Activated naive CD8-positive, alpha-beta T cell treated with anti-CD3 and anti-CD28 coated beads, Interleukin-2, amount 50 U/mL, for 24 hours (primary cell): ENCODE measurements at regions not wholly inside any gene's neighbourhood (a gene's known extent, or its start where the extent isn't known, plus 50 kb on each side); places are given as distances from the start of the nearest gene placed in this dataset.
A peak's percentile ranks its signal among the peaks of the same experiment; 100 is the strongest.

Experiments used
- ATAC-seq: fragments of 150-1000 bp; cut with Tn5 transposase; one replicate; pipeline ENCODE4 v1.10.0; 2021
- DNase-seq: peaks from one replicate; pipeline ENCODE4 v3.0.0; 2021
- H3K27ac Mint-ChIP-seq: one replicate; pipeline ENCODE4 v1.8.0; 2021; ENCODE audit warnings: mild to moderate bottlenecking, mixed read lengths
- H3K27me3 Mint-ChIP-seq: one replicate; pipeline ENCODE4 v1.8.0; 2021; ENCODE audit warnings: mixed read lengths
- H3K36me3 Mint-ChIP-seq: one replicate; pipeline ENCODE4 v1.8.0; 2021; ENCODE audit warnings: low read depth, mixed read lengths
- H3K4me1 Mint-ChIP-seq: one replicate; pipeline ENCODE4 v1.8.0; 2021; ENCODE audit warnings: mixed read lengths
- H3K4me3 Mint-ChIP-seq: one replicate; pipeline ENCODE4 v1.8.0; 2021; ENCODE audit warnings: mild to moderate bottlenecking, moderate library complexity, mixed read lengths
- H3K9me3 Mint-ChIP-seq: one replicate; pipeline ENCODE4 v1.8.0; 2021; ENCODE audit warnings: mixed read lengths

GRCh38 chr4:182143086-182143821 is 99.9 kb upstream of the TENM3 start:
- H3K4me1 Mint-ChIP-seq, result peaks cover 18% of the 10 kb centered on the region
- peak overlapping the region; percentile 62 for H3K4me3 Mint-ChIP-seq
- H3K9me3 Mint-ChIP-seq, result no peaks in the 10 kb centered on the region
- peak; percentile 16 for ATAC-seq
- no peak overlapping the region for H3K27ac Mint-ChIP-seq
- H3K36me3 Mint-ChIP-seq, result no peaks in the 10 kb centered on the region
- DNase-seq, result no peak
- peaks cover 75% of the 10 kb centered on the region for H3K27me3 Mint-ChIP-seq

- H3K27ac Mint-ChIP-seq, result no peak overlapping the region
- peaks cover 76% of the 10 kb centered on the region for H3K27me3 Mint-ChIP-seq
- H3K4me1 Mint-ChIP-seq, result peaks cover 18% of the 10 kb centered on the region
- DNase-seq (no peak), ATAC-seq (peak; percentile 17)
- H3K4me3 Mint-ChIP-seq, result peak overlapping the region; percentile 62
- H3K9me3 Mint-ChIP-seq, result no peaks in the 10 kb centered on the region
- no peaks in the 10 kb centered on the region for H3K36me3 Mint-ChIP-seq
Measured at GRCh38 chr4:182143822-182144625, 99.2 kb upstream of the TENM3 start.

- peaks cover 18% of the 10 kb centered on the region for H3K4me1 Mint-ChIP-seq
- no peak for DNase-seq
- peak overlapping the region; percentile 63 for H3K4me3 Mint-ChIP-seq
- no peak overlapping the region for H3K27ac Mint-ChIP-seq
- peaks cover 69% of the 10 kb centered on the region for H3K27me3 Mint-ChIP-seq
- no peak for ATAC-seq
- no peaks in the 10 kb centered on the region for H3K9me3 Mint-ChIP-seq
- H3K36me3 Mint-ChIP-seq, result no peaks in the 10 kb centered on the region
Measured at GRCh38 chr4:182144626-182145333, 98.4 kb upstream of the TENM3 start.

DNA sequence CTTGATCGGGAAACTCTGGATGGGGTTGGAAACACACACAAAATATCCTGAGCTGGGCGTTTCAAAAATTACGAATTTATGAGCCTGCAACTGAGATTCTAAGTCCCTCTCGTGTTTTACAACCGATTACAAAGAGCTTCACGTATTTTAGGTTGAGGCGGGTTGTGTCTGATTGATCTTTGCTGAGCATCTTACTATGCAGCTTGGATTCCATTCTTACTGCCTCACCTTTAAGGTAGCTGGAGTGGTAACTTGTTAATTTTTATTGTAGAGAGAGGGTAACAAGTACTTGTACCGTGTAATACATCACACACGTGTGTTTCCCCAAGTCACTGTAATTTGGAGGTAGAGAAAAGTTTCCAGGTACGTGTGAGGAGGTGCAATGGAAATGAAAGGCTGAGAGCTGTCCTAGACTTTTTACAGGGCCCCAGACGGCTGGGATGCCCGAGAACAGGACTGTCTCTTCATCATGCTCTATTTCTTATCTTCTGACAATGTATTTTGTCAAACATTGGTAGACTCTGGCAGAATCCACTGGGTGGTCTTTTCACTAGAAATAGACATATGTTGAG is 97.8 kb upstream of the TENM3 start:
- peaks cover 63% of the 10 kb centered on the region for H3K27me3 Mint-ChIP-seq
- H3K27ac Mint-ChIP-seq, result no peak overlapping the region
- H3K4me3 Mint-ChIP-seq, result peak overlapping the region; percentile 63
- ATAC-seq (no peak), DNase-seq (no peak)
- no peaks in the 10 kb centered on the region for H3K9me3 Mint-ChIP-seq
- no peaks in the 10 kb centered on the region for H3K36me3 Mint-ChIP-seq
- peaks cover 18% of the 10 kb centered on the region for H3K4me1 Mint-ChIP-seq

- Mint-ChIP-seq H3K9me3 (no peaks in the 10 kb centered on the region), H3K27me3 (peaks cover 50% of the 10 kb centered on the region), H3K27ac (no peak overlapping the region), H3K4me3 (no peak overlapping the region), H3K4me1 (peaks cover 15% of the 10 kb centered on the region), H3K36me3 (no peaks in the 10 kb centered on the region)
- ATAC-seq (no peak), DNase-seq (no peak)
Measured at GRCh38 chr4:182147391-182147790, 95.8 kb upstream of the TENM3 start.

GRCh38 chr4:182150645-182151044 is 92.6 kb upstream of the TENM3 start:
- Mint-ChIP-seq H3K9me3 (no peaks in the 10 kb centered on the region), H3K27me3 (peaks cover 28% of the 10 kb centered on the region), H3K27ac (no peak overlapping the region), H3K4me3 (no peak overlapping the region), H3K4me1 (no peaks in the 10 kb centered on the region), H3K36me3 (no peaks in the 10 kb centered on the region)
- no peak for DNase-seq
- ATAC-seq, result no peak

- Mint-ChIP-seq H3K27ac (no peak overlapping the region), H3K27me3 (peaks cover 5% of the 10 kb centered on the region), H3K4me3 (no peak overlapping the region), H3K36me3 (no peaks in the 10 kb centered on the region), H3K4me1 (no peaks in the 10 kb centered on the region), H3K9me3 (no peaks in the 10 kb centered on the region)
- ATAC-seq (no peak), DNase-seq (no peak)
Measured at GRCh38 chr4:182155806-182156205, 87.4 kb upstream of the TENM3 start.

GRCh38 chr4:182163180-182163579 is 80.0 kb upstream of the TENM3 start:
- Mint-ChIP-seq H3K4me3 (no peak overlapping the region), H3K36me3 (no peaks in the 10 kb centered on the region), H3K9me3 (no peaks in the 10 kb centered on the region), H3K27ac (no peak overlapping the region), H3K27me3 (no peaks in the 10 kb centered on the region), H3K4me1 (no peaks in the 10 kb centered on the region)
- no peak for DNase-seq
- no peak for ATAC-seq

GRCh38 chr4:182169572-182169971 is 73.6 kb upstream of the TENM3 start:
- no peak overlapping the region for H3K4me3 Mint-ChIP-seq
- H3K4me1 Mint-ChIP-seq, result no peaks in the 10 kb centered on the region
- no peak for ATAC-seq
- DNase-seq, result no peak
- H3K27me3 Mint-ChIP-seq, result no peaks in the 10 kb centered on the region
- no peaks in the 10 kb centered on the region for H3K36me3 Mint-ChIP-seq
- no peaks in the 10 kb centered on the region for H3K9me3 Mint-ChIP-seq
- H3K27ac Mint-ChIP-seq, result no peak overlapping the region

DNA sequence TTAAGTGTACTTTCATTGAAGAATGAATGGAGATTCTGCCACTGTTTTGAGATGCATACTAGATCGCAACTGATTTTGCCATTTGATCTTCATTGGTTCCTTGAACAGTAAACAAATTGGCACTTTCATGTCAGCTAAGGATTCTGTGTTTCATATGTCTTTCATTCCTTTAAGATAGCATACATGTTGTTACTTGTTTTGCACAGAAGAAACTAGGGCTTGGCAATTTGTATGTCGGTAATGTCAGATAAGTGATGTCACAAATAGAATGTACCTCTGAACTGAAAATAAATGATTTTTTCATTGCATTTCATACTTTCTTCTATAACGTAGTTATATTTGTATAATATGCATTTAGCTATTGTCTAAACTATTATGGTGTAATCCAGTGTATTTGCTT is 73.2 kb upstream of the TENM3 start:
- Mint-ChIP-seq H3K27me3 (no peaks in the 10 kb centered on the region), H3K4me3 (no peak overlapping the region), H3K27ac (no peak overlapping the region), H3K9me3 (no peaks in the 10 kb centered on the region), H3K36me3 (no peaks in the 10 kb centered on the region), H3K4me1 (no peaks in the 10 kb centered on the region)
- ATAC-seq (no peak), DNase-seq (no peak)

DNA sequence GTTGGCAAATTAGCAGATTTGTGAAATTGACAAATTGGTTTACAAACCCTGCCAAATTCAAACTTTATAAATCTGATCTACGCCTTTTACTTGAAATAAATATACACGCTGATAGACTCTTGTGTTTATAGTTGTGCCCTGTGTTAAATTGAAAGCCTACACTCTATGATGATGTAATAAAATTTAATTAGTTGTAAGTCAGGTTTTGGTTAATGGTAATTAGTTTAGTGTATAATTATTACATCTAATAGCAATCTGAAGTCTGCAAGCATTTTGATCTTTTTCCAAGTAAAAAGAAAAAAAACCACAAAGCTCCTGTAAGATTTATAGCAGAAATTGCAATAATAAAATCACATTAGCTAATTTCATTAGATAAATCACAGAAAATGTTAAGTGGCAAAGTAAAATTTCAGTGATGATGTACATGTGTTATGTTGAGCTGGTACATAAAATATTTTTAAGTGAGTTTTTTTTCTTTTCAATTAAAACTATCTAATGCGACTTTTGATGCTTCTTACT is 72.7 kb upstream of the TENM3 start:
- no peaks in the 10 kb centered on the region for H3K4me1 Mint-ChIP-seq
- H3K27me3 Mint-ChIP-seq, result no peaks in the 10 kb centered on the region
- no peaks in the 10 kb centered on the region for H3K9me3 Mint-ChIP-seq
- H3K4me3 Mint-ChIP-seq, result no peak overlapping the region
- H3K36me3 Mint-ChIP-seq, result no peaks in the 10 kb centered on the region
- DNase-seq (no peak), ATAC-seq (no peak)
- no peak overlapping the region for H3K27ac Mint-ChIP-seq

- Mint-ChIP-seq H3K4me1 (no peaks in the 10 kb centered on the region), H3K9me3 (no peaks in the 10 kb centered on the region), H3K4me3 (no peak overlapping the region), H3K27me3 (no peaks in the 10 kb centered on the region), H3K27ac (no peak overlapping the region), H3K36me3 (no peaks in the 10 kb centered on the region)
- ATAC-seq (no peak), DNase-seq (no peak)
Measured at GRCh38 chr4:182174979-182175378, 68.2 kb upstream of the TENM3 start.

- Mint-ChIP-seq H3K9me3 (no peaks in the 10 kb centered on the region), H3K27ac (no peak overlapping the region), H3K27me3 (no peaks in the 10 kb centered on the region), H3K4me1 (no peaks in the 10 kb centered on the region), H3K36me3 (no peaks in the 10 kb centered on the region), H3K4me3 (no peak overlapping the region)
- ATAC-seq (no peak), DNase-seq (no peak)
Measured at GRCh38 chr4:182175788-182176519, 67.2 kb upstream of the TENM3 start.

- H3K9me3 Mint-ChIP-seq, result no peaks in the 10 kb centered on the region
- no peak overlapping the region for H3K27ac Mint-ChIP-seq
- H3K4me3 Mint-ChIP-seq, result no peak overlapping the region
- H3K27me3 Mint-ChIP-seq, result peaks cover under 1% of the 10 kb centered on the region
- H3K4me1 Mint-ChIP-seq, result no peaks in the 10 kb centered on the region
- H3K36me3 Mint-ChIP-seq, result no peaks in the 10 kb centered on the region
- ATAC-seq (no peak), DNase-seq (no peak)
Measured at GRCh38 chr4:182177166-182177565, 66.0 kb upstream of the TENM3 start.
